HG02610 (cell line): ENCODE measurements at regions not wholly inside any gene's neighbourhood (a gene's known extent, or its start where the extent isn't known, plus 50 kb on each side); places are given as distances from the start of the nearest gene placed in this dataset.
"Not testable (repeated sequence)": the region's sequence is repeated elsewhere in the genome, so short reads cannot be mapped to it uniquely, and the experiment has no call there.

Experiments
- ATAC-seq: cut with Tn5 transposase; IDR thresholded peaks from one replicate; pipeline ENCODE4 v1.9.1; 2021; ENCODE audit warnings: mild to moderate bottlenecking, moderate library complexity; ENCODE audit not compliant: unreplicated experiment

DNA sequence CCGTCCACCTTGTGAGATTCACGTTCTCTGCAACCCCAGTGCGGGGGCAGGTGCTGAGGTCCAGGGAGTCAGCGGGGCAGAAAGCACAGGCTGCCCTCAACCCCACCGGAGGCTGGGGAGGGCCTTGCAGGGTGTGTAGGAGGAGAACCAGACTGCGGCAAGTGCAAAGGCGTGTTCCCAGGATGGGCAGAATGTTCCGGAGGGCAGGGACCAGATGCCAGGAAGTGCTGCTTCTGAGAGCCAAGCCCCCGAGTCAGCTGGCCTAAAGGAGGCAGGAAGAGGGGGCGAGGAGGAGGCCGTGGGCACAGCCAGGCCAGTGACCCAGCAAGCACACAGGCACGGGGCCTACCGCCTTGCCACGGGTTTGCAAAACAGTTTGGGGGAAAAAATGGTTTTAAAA, 193.8 kb upstream of the AJAP1 start:
- no peak for ATAC-seq

DNA sequence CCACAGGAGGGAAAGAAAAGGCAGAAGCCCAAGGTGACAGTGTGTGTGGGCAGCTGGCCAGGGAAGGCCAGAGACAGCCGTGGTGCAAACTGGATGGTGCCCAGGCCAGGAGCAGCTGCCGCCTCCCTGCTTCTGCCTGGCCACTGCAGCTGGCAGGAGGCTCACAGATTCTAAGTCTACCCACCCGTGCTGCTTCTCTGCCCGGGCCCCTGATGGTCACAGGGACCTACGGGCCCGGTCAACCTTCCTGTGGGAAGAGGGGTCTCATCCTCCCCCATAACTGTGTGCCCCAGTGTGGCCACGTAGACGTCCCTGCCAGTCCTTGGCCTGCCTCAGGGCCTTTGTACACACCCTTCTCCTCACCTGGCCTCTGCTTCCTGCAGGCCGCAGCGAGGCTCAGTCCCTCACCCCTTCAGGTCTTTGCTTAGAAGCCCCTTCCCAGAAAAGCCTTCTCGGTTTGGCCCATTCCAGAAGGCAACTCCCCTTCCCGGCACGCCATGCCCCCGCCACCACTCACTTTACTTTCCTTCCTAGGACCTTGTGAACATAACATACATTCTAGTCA, 192.6 kb upstream of the AJAP1 start:
- no peak for ATAC-seq

DNA sequence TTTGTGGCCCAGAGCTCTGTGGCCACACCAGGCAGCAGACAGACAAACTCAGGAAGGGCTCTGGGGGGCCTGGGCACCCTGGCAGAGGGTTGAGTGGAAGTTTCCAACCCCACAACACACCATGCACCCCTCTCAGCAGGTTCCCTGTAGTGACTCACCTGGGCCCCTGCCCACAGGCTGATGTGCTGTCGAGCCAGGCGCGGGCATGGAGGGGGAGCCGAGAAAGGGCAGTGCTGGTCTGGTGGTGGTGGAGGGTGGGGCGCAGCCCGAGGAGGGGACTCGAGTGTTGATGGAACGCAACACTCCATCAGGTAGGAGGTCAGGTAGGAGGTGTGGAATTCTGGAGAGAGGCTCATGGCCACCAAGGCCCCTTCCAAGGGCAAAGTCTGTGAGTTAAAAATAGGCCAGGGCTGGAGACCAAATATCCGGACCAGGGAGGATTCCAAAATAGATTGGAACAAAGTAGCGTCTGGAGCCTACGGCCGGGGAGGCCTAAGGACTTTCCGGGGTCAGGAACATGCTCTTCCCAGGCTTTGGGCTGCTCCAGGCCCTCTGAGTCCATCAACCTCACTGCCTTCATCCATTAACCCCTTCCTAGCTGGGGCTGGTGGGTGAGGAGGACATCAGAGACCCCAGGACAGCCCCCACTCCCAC, 191.5 kb upstream of the AJAP1 start:
- ATAC-seq: no peak

- ATAC-seq: no peak
Observed at GRCh38 chr1:4463631-4464030, 190.8 kb upstream of the AJAP1 start.

GRCh38 chr1:4464478-4464877, 189.9 kb upstream of the AJAP1 start:
- ATAC-seq: no peak

GRCh38 chr1:4467241-4467640, 187.2 kb upstream of the AJAP1 start:
- ATAC-seq: no peak

DNA sequence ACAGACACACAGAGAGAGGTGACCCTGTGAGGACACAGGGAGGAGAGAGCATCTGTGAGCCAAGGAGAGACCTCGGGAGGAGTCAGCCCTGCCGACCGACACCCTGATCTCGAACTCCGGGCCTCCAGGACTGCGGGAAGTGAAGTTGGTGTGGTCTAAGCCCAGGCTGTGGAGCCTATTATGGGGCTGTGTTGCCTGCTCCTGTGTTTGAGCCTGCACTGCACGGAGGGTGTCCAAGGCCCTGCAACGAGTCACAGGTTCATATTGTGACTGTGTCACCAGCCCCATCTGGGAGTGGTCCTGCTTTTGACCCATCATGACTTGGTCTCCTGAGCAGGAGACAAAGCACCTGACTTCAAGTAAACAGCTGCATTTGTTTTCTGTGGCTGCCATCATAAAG, 186.0 kb upstream of the AJAP1 start:
- ATAC-seq: no peak

DNA sequence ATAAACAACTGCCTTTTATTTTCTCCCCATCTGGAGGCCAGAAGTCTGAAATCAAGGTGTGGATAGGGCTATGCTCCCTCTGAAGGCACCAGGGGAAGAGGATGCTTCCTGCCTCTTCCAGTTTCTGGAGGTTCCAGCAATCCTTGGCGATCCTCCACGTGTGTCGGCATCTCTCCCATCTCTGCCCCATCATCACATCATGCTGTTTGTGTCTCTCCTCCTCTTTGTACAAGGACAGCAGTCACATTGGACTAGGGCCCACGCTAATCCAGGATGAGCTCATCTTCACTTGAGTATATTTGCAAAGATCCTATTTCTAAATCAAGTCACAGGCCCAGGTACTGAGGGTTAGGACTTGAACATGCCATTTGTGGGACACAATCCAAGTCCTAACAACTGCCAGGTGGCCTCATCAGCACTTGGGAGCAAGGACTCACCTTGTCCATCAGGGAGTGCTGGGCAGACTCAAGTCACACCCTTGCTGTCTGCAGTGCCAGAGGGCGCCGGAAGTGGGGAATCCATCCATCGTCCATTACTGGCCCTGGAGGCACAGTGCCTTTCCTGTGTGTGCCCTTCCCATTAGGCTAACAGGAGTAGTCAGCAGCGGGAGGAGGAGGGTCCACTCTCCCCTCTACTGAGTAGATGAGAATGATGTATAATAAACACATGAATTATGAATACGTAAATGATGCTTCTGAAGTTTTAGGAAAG, 185.4 kb upstream of the AJAP1 start:
- ATAC-seq: no peak

DNA sequence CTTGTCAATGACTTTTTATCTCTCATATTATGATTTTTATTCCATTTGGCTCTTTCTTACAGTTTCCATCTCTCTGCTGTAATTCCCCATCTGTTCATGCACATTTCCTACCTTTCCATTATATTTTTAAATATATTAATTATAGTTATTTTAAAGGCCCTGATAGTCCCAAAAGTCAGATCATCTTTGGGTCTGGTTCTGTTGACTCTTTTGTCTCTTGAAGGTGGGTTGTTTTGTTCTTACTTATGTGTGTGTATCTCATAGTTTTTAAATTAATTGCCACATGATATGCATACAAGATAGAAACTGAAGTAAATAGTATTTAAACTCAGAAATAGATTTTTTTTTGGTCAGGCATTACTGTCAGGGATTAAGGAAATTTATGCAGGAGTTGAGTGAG, 178.0 kb upstream of the AJAP1 start:
- no peak for ATAC-seq

GRCh38 chr1:4481451-4481850, 173.0 kb upstream of the AJAP1 start:
- no peak for ATAC-seq

DNA sequence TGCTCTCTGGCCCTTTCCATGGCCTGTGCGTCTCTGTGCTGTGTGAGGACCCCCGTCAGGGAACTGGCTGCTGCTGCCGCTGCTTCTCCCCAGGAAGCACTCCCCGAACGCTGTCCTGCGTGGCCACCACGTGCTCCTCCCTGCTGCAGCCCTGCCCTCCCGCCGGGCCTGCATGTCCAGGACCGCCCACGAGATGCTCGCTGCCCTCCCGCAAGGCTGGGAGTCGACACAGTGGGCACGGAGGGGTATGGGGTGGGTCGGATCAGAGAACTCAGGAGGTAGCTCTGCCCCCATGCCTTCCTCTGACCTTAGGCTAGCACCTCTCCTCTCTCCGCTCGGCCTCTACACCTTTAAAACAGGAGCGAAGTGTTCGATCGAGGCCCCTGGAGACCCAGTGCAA, 171.9 kb upstream of the AJAP1 start:
- no peak for ATAC-seq

DNA sequence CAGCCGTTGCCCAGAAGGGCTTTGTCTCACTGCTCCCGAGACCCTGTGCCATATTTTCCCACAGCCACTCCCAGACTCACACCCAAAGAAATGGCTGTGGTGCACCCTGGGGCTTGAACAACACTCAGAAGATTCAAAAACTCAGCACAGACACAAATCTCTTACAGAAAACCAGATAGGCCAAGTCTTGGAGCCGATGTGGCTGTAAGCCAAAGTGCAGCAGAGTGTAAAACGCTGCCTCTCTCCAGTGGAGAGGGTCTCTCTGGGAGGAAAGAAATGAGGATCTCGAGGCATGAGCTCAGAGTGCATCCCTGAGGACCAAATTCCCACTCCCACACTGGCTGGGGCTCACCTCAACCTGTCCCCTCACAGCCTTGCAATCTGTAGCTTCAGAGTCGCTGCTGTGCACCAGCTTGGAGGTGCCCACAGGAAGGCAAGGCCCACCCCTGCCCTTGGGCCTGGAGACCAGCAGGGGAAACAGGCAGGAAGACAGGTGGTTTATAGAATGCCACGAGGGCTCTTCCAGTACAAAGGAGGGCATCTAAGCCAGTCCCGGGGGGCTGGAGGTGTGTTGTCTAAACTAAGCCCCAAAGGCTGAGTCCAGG, 171.3 kb upstream of the AJAP1 start:
- ATAC-seq: no peak

- ATAC-seq: no peak
Observed at GRCh38 chr1:4485398-4485797, 169.0 kb upstream of the AJAP1 start.

GRCh38 chr1:4485878-4486277, 168.5 kb upstream of the AJAP1 start:
- ATAC-seq: no peak

DNA sequence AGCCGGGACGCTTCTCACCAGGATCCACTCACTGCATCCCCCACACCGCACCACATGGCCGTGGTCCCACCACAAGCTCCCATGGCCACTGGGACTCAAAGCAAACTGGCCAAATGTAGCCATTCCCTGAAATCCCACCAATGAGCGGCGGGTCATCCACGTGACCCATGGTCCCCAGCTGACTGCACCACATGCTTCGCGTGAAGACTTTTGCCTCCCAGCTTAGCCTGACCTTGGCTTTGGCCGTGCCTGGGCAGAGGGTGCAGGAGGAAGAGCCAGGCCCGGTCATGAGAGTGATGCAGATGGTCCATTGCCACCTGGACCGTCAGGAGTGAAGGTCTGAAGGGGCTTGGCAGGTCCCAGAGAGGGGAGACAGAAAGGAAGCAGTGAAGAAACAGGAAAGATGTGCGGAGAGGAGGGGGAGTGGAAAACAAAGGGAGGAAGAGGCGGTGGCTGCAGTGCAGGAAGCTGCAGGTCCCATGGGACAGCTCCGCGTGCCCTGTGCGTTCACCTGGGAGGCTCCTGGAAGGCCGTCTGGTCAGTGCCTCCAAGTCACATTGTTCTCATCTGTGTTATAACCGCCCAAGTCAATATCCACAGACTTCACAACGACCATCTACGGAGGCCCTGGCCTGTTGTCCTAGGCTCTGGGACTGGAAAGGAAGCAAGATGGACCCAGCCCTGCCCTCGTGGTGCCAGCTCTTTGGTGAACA, 167.8 kb upstream of the AJAP1 start:
- ATAC-seq: no peak

DNA sequence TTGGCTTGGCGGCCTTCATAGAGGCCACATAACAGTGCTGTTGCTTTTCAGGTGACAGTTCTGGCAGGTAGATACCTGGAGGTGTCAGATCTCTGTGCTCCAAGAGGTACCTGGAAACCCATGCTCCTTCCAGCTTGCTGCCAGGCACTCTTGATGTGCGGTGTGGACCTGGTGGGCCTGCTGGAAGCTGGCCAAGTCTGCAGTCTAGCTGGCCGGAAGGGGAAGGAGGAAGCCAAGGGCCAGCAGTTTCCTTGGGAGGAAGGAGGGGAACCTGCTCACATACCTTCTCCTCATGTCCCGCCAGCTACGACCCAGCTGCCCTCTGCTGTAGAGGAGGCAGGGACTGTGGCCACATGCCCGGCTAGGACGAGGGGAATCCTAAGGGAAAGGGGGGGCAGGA, 166.4 kb upstream of the AJAP1 start:
- ATAC-seq: no peak

DNA sequence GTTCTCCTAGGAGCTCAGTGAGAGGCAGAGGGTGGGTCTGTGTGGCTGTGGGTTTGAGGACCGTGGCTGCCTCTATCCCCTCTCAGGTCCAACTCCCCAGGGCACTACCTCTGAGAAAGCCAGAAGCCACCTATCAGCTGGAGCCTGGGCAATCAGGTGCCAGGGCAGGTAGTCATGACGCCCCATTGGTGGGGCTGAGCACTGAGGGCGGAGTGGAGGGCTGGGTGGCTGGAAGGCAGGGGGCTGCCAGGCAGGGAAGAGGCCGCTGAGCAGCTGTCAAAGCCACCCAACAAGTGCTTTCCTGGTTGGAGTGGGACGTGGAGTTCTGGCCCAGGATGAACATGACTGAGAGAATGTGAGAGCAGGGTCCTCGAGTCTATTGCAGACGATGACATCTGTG, 164.9 kb upstream of the AJAP1 start:
- no peak for ATAC-seq

GRCh38 chr1:4489992-4490391, 164.4 kb upstream of the AJAP1 start:
- not testable (repeated sequence) for ATAC-seq

- no peak for ATAC-seq
Observed at GRCh38 chr1:4494027-4494426, 160.4 kb upstream of the AJAP1 start.

- no peak for ATAC-seq
Observed at GRCh38 chr1:4494558-4494957, 159.9 kb upstream of the AJAP1 start.

GRCh38 chr1:4495809-4496208, 158.6 kb upstream of the AJAP1 start:
- ATAC-seq: no peak
